ENCODE measurements at regions not wholly inside any gene's neighbourhood (a gene's known extent, or its start where the extent isn't known, plus 50 kb on each side); places are given as distances from the start of the nearest gene placed in this dataset.
A peak's percentile ranks its signal among the peaks of the same experiment; 100 is the strongest.

- no peak overlapping the region for H3K4me3 ChIP-seq (ENCODE audit: control insufficient read depth, low read depth, low read length)
- DNase-seq (ENCODE audit: low read depth) = peak; percentile 49
- no peak for TF ChIP-seq CTCF (conservative IDR thresholded peaks at IDR 0.05; ENCODE audit: control insufficient read depth, insufficient read depth, low read depth, low read length)
These were observed 125.5 kb downstream of the C11orf87 start for GRCh38 chr11:109547356-109548027.

- H3K4me3 ChIP-seq (ENCODE audit: control insufficient read depth, low read depth, low read length) = peak overlapping the region; percentile 14
- peak; percentile 65 for DNase-seq (ENCODE audit: low read depth)
- no peak for TF ChIP-seq CTCF (conservative IDR thresholded peaks at IDR 0.05; ENCODE audit: control insufficient read depth, insufficient read depth, low read depth, low read length)
These were observed 130.4 kb downstream of the C11orf87 start for GRCh38 chr11:109552376-109552775.

GRCh38 chr11:109553284-109553683 lies 131.3 kb downstream of the C11orf87 start:
- no peak overlapping the region for H3K4me3 ChIP-seq (ENCODE audit: control insufficient read depth, low read depth, low read length)
- no peak for TF ChIP-seq CTCF (conservative IDR thresholded peaks at IDR 0.05; ENCODE audit: control insufficient read depth, insufficient read depth, low read depth, low read length)
- DNase-seq (ENCODE audit: low read depth) = no peak

- TF ChIP-seq CTCF (conservative IDR thresholded peaks at IDR 0.05; ENCODE audit: control insufficient read depth, insufficient read depth, low read depth, low read length) = no peak
- no peak for DNase-seq (ENCODE audit: low read depth)
- no peak overlapping the region for H3K4me3 ChIP-seq (ENCODE audit: control insufficient read depth, low read depth, low read length)
These were observed 133.0 kb downstream of the C11orf87 start for GRCh38 chr11:109554951-109555350.

GRCh38 chr11:109564241-109564640 lies 142.3 kb downstream of the C11orf87 start:
- H3K4me3 ChIP-seq (ENCODE audit: control insufficient read depth, low read depth, low read length) = no peak overlapping the region
- no peak for DNase-seq (ENCODE audit: low read depth)
- no peak for TF ChIP-seq CTCF (conservative IDR thresholded peaks at IDR 0.05; ENCODE audit: control insufficient read depth, insufficient read depth, low read depth, low read length)

- DNase-seq (ENCODE audit: low read depth) = no peak
- TF ChIP-seq CTCF (conservative IDR thresholded peaks at IDR 0.05; ENCODE audit: control insufficient read depth, insufficient read depth, low read depth, low read length) = no peak
- no peak overlapping the region for H3K4me3 ChIP-seq (ENCODE audit: control insufficient read depth, low read depth, low read length)
These were observed 160.5 kb downstream of the C11orf87 start for GRCh38 chr11:109582470-109582869.

Measured in fibroblast of mammary gland (primary cell).